DND-41 (cell line): ENCODE measurements at regions not wholly inside any gene's neighbourhood (a gene's known extent, or its start where the extent isn't known, plus 50 kb on each side); places are given as distances from the start of the nearest gene placed in this dataset.

Source experiments
- ATAC-seq: fragments of 200-7000 bp; cut with Tn5 transposase; 3 replicates; pipeline ENCODE4 v1.9.1; 2021; ENCODE audit warnings: low read depth; ENCODE audit not compliant: insufficient read depth
- DNase-seq: peaks from one replicate; pipeline ENCODE4 v3.0.0-alpha.2; 2020
- H2AFZ ChIP-seq: 2 replicates; pipeline ENCODE4 v1.6.0; 2012; ENCODE audit warnings: low read depth, low read length
- H3K27ac ChIP-seq: 2 replicates; pipeline ENCODE4 v1.5.1; 2012; ENCODE audit warnings: low read length, inconsistent platforms
- H3K27me3 ChIP-seq: fragments of 200-600 bp; sonication (generic); 2 replicates; pipeline ENCODE4 v1.6.0; 2012; ENCODE audit warnings: low read length, mild to moderate bottlenecking, inconsistent platforms; ENCODE audit not compliant: insufficient read depth, poor library complexity
- H3K36me3 ChIP-seq: 2 replicates; pipeline ENCODE4 v1.5.1; 2012; ENCODE audit warnings: low read length, inconsistent platforms; ENCODE audit not compliant: insufficient read depth
- H3K4me1 ChIP-seq: 2 replicates; pipeline ENCODE4 v1.5.1; 2012; ENCODE audit warnings: mild to moderate bottlenecking, low read length; ENCODE audit not compliant: insufficient read depth
- H3K4me2 ChIP-seq: 2 replicates; pipeline ENCODE4 v1.6.0; 2012; ENCODE audit warnings: mild to moderate bottlenecking, moderate library complexity, low read length, inconsistent platforms; ENCODE audit not compliant: insufficient read depth
- H3K4me3 ChIP-seq, 2 experiments: fragments of 200-600 bp in 1 of 2; shearing (Covaris generic) in 1 of 2; 2 replicates each; pipeline ENCODE4 v1.5.1; 2012 to 2016; ENCODE audit warnings: inconsistent platforms in 2 of 2, low read length in 2 of 2, mild to moderate bottlenecking in 2 of 2, low read depth in 1 of 2, moderate library complexity in 1 of 2
- H3K79me2 ChIP-seq: 2 replicates; pipeline ENCODE4 v1.6.0; 2012; ENCODE audit warnings: low read length, inconsistent platforms; ENCODE audit not compliant: insufficient read depth
- H3K9ac ChIP-seq: 2 replicates; pipeline ENCODE4 v1.6.0; 2012; ENCODE audit warnings: low read depth, mild to moderate bottlenecking, inconsistent platforms, low read length, moderate library complexity
- H3K9me3 ChIP-seq: 2 replicates; pipeline ENCODE4 v1.5.1; 2012; ENCODE audit warnings: low read length, moderate library complexity, mild to moderate bottlenecking, inconsistent platforms; ENCODE audit not compliant: insufficient read depth, severe bottlenecking
- H4K20me1 ChIP-seq: 2 replicates; pipeline ENCODE4 v1.6.0; 2012; ENCODE audit warnings: low read length; ENCODE audit not compliant: insufficient read depth
- CTCF ChIP-seq: IDR thresholded peaks from 2 replicates; pipeline ENCODE4 v1.5.1; 2012; ENCODE audit warnings: borderline replicate concordance, low read length, moderate library complexity, mild to moderate bottlenecking; ENCODE audit not compliant: poor library complexity, severe bottlenecking; ENCODE audit errors: extremely low read depth
- EZH2 ChIP-seq: IDR thresholded peaks from 3 replicates; pipeline ENCODE4 v1.6.1; 2012; ENCODE audit warnings: borderline replicate concordance, low read depth, mild to moderate bottlenecking, moderate library complexity, low read length, inconsistent platforms; ENCODE audit not compliant: severe bottlenecking

- DNase-seq (no peak), ATAC-seq (no peak)
- no peaks in the 10 kb centered on the region for H3K79me2 ChIP-seq
- no peaks in the 10 kb centered on the region for H3K9me3 ChIP-seq
- no peaks in the 10 kb centered on the region for H3K4me1 ChIP-seq
- H4K20me1 ChIP-seq, result no peaks in the 10 kb centered on the region
- H2AFZ ChIP-seq, result no peak overlapping the region
- H3K36me3 ChIP-seq, result no peaks in the 10 kb centered on the region
- H3K4me2 ChIP-seq, result no peak overlapping the region
- no peaks in the 10 kb centered on the region for H3K27me3 ChIP-seq
- H3K27ac ChIP-seq, result no peak overlapping the region
- no peak overlapping the region for H3K9ac ChIP-seq
- no peak for TF ChIP-seq CTCF
- TF ChIP-seq EZH2, result no peak
- H3K4me3 ChIP-seq, result no peak overlapping the region
Measured at GRCh38 chr9:87211669-87212068, 264.4 kb upstream of the GAS1 start.

- no peaks in the 10 kb centered on the region for H3K36me3 ChIP-seq
- H3K4me2 ChIP-seq, result no peak overlapping the region
- ATAC-seq (no peak), DNase-seq (no peak)
- no peak overlapping the region for H2AFZ ChIP-seq
- H3K27ac ChIP-seq, result no peak overlapping the region
- no peak overlapping the region for H3K9ac ChIP-seq
- H4K20me1 ChIP-seq, result no peaks in the 10 kb centered on the region
- H3K4me1 ChIP-seq, result no peaks in the 10 kb centered on the region
- no peaks in the 10 kb centered on the region for H3K9me3 ChIP-seq
- TF ChIP-seq CTCF, result no peak
- TF ChIP-seq EZH2, result no peak
- no peaks in the 10 kb centered on the region for H3K27me3 ChIP-seq
- no peaks in the 10 kb centered on the region for H3K79me2 ChIP-seq
- no peak overlapping the region for H3K4me3 ChIP-seq
Measured at GRCh38 chr9:87212605-87213021, 265.3 kb upstream of the GAS1 start.

GRCh38 chr9:87213948-87214347, 266.6 kb upstream of the GAS1 start:
- DNase-seq, result no peak
- H3K4me3 ChIP-seq, result no peak overlapping the region
- H3K27ac ChIP-seq, result no peak overlapping the region
- H3K9me3 ChIP-seq, result no peaks in the 10 kb centered on the region
- H3K27me3 ChIP-seq, result no peaks in the 10 kb centered on the region
- no peaks in the 10 kb centered on the region for H4K20me1 ChIP-seq
- no peaks in the 10 kb centered on the region for H3K79me2 ChIP-seq
- H3K4me2 ChIP-seq, result no peak overlapping the region
- H3K36me3 ChIP-seq, result no peaks in the 10 kb centered on the region
- TF ChIP-seq CTCF (no peak), EZH2 (no peak)
- no peak overlapping the region for H3K9ac ChIP-seq
- ATAC-seq, result no peak
- H2AFZ ChIP-seq, result no peak overlapping the region
- H3K4me1 ChIP-seq, result no peaks in the 10 kb centered on the region

- H3K4me2 ChIP-seq, result no peak overlapping the region
- H3K79me2 ChIP-seq, result no peaks in the 10 kb centered on the region
- H3K27me3 ChIP-seq, result no peaks in the 10 kb centered on the region
- H3K4me3 ChIP-seq, result no peak overlapping the region
- ATAC-seq (no peak), DNase-seq (no peak)
- no peak overlapping the region for H3K9ac ChIP-seq
- no peaks in the 10 kb centered on the region for H4K20me1 ChIP-seq
- TF ChIP-seq EZH2 (no peak), CTCF (no peak)
- no peaks in the 10 kb centered on the region for H3K4me1 ChIP-seq
- H3K27ac ChIP-seq, result no peak overlapping the region
- no peak overlapping the region for H2AFZ ChIP-seq
- no peaks in the 10 kb centered on the region for H3K36me3 ChIP-seq
- no peaks in the 10 kb centered on the region for H3K9me3 ChIP-seq
Measured at GRCh38 chr9:87214991-87215390, 267.7 kb upstream of the GAS1 start.
